ENCODE measurements at regions not wholly inside any gene's neighbourhood (a gene's known extent, or its start where the extent isn't known, plus 50 kb on each side); places are given as distances from the start of the nearest gene placed in this dataset.

DNA sequence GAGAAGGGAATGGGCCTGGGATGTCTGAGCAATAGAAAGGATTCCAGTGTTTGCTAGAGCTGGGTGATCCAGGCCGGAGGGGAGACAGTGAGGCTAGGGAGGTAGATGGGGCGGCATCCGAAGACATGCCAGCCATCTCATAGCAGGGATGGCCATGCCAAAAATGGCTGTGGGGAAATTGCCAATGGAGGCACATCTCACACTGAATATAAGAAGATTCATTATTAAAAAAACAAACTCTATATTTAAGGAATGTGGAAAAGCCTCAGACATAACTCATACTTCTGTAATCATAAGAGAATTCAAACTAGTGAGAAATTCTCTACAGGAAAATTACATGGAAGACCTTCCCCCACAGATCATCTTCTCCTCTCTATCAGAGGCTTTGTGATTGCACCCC lies 289.2 kb downstream of the FGF9 start:
- H4K20me1 ChIP-seq (ENCODE audit: control insufficient read depth, extremely low read depth, insufficient read depth, low read length): no peaks in the 10 kb centered on the region
- no peaks in the 10 kb centered on the region for H3K4me1 ChIP-seq (ENCODE audit: control insufficient read depth, extremely low read depth, insufficient read depth, low read length)
- H3K27me3 ChIP-seq (ENCODE audit: control insufficient read depth, extremely low read depth, insufficient read depth, low read length): no peaks in the 10 kb centered on the region
- no peaks in the 10 kb centered on the region for H3K9me1 ChIP-seq (ENCODE audit: control insufficient read depth, extremely low read depth, insufficient read depth, low read length)
- no peak overlapping the region for H3K4me3 ChIP-seq (ENCODE audit: control insufficient read depth in 2 of 3, extremely low read depth in 1 of 3, insufficient read depth in 2 of 3, low read depth in 1 of 3, low read length in 3 of 3)
- no peak overlapping the region for H3K9ac ChIP-seq (ENCODE audit: control insufficient read depth, extremely low read depth, insufficient read depth, low read length)
- H3K79me2 ChIP-seq (ENCODE audit: control insufficient read depth, insufficient read depth, low read length): no peaks in the 10 kb centered on the region
- H3K36me3 ChIP-seq (ENCODE audit: control insufficient read depth in 2 of 2, extremely low read depth in 1 of 2, insufficient read depth in 2 of 2, low read length in 2 of 2): no peaks in the 10 kb centered on the region
- dilution Hi-C loops (cut with MboI; ENCODE audit: extremely low pct_ligation_motif_present, low sequenced_read_pairs): no loop called here
- no peak for DNase-seq (ENCODE audit: low read depth, low spot score)
- TF ChIP-seq, protein P1, sequence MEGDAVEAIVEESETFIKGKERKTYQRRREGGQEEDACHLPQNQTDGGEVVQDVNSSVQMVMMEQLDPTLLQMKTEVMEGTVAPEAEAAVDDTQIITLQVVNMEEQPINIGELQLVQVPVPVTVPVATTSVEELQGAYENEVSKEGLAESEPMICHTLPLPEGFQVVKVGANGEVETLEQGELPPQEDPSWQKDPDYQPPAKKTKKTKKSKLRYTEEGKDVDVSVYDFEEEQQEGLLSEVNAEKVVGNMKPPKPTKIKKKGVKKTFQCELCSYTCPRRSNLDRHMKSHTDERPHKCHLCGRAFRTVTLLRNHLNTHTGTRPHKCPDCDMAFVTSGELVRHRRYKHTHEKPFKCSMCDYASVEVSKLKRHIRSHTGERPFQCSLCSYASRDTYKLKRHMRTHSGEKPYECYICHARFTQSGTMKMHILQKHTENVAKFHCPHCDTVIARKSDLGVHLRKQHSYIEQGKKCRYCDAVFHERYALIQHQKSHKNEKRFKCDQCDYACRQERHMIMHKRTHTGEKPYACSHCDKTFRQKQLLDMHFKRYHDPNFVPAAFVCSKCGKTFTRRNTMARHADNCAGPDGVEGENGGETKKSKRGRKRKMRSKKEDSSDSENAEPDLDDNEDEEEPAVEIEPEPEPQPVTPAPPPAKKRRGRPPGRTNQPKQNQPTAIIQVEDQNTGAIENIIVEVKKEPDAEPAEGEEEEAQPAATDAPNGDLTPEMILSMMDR (optimal IDR thresholded peaks at IDR 0.05 in 1 of 3, IDR thresholded peaks at IDR 0.05 in 1 of 3, conservative IDR thresholded peaks at IDR 0.05 in 1 of 3; ENCODE audit: extremely low read depth in 1 of 3, insufficient read depth in 2 of 3, low read length in 3 of 3): no peak
- no peak for TF ChIP-seq EZH2 (IDR thresholded peaks at IDR 0.05; ENCODE audit: low read length)
- peaks cover 1% of the 10 kb centered on the region for H3K9me3 ChIP-seq (ENCODE audit: control insufficient read depth, low read depth, low read length)
- H3K4me2 ChIP-seq (ENCODE audit: control insufficient read depth, extremely low read depth, insufficient read depth, low read depth, low read length): no peak overlapping the region
- no peak overlapping the region for H2AFZ ChIP-seq (ENCODE audit: control insufficient read depth, low read length)
- H3K27ac ChIP-seq (ENCODE audit: control insufficient read depth, insufficient read depth, low read length): no peak overlapping the region
- FAIRE-seq: no peak

DNA sequence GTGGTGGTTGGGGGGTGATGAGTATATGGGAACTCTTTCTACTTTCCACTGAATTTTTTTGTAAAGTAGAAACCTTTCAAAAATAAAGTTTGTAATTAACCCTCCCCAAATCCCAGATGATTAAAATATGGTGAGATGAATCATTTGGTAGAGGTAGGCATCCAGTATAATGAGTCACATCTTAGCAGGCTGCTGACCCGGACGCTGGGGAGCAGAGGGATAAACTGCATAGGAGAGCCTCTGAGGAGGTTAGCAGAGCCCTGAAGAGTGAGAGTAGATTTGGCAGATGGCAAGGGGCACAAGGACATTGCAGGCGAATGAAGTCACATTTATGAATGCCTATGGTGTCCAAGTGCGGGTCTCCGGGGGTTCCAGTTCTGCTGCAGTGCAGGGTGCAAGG lies 293.8 kb downstream of the FGF9 start:
- Histone ChIP-seq H3K27me3 (ENCODE audit: control insufficient read depth, extremely low read depth, insufficient read depth, low read length) (no peaks in the 10 kb centered on the region), H3K9me1 (ENCODE audit: control insufficient read depth, extremely low read depth, insufficient read depth, low read length) (no peaks in the 10 kb centered on the region), H3K4me1 (ENCODE audit: control insufficient read depth, extremely low read depth, insufficient read depth, low read length) (no peaks in the 10 kb centered on the region), H4K20me1 (ENCODE audit: control insufficient read depth, extremely low read depth, insufficient read depth, low read length) (no peaks in the 10 kb centered on the region), H3K36me3 (ENCODE audit: control insufficient read depth in 2 of 2, extremely low read depth in 1 of 2, insufficient read depth in 2 of 2, low read length in 2 of 2) (no peaks in the 10 kb centered on the region), H3K79me2 (ENCODE audit: control insufficient read depth, insufficient read depth, low read length) (no peaks in the 10 kb centered on the region), H3K27ac (ENCODE audit: control insufficient read depth, insufficient read depth, low read length) (no peak overlapping the region), H3K9ac (ENCODE audit: control insufficient read depth, extremely low read depth, insufficient read depth, low read length) (no peak overlapping the region), H2AFZ (ENCODE audit: control insufficient read depth, low read length) (no peak overlapping the region), H3K4me2 (ENCODE audit: control insufficient read depth, extremely low read depth, insufficient read depth, low read depth, low read length) (no peak overlapping the region), H3K9me3 (ENCODE audit: control insufficient read depth, low read depth, low read length) (peaks cover 1% of the 10 kb centered on the region), H3K4me3 (ENCODE audit: control insufficient read depth in 2 of 3, extremely low read depth in 1 of 3, insufficient read depth in 2 of 3, low read depth in 1 of 3, low read length in 3 of 3) (no peak overlapping the region)
- dilution Hi-C loops (cut with MboI; ENCODE audit: extremely low pct_ligation_motif_present, low sequenced_read_pairs): no loop called here
- DNase-seq (ENCODE audit: low read depth, low spot score) (no peak), FAIRE-seq (no peak)
- TF ChIP-seq EZH2 (IDR thresholded peaks at IDR 0.05; ENCODE audit: low read length): no peak
- TF ChIP-seq, protein P1 (optimal IDR thresholded peaks at IDR 0.05 in 1 of 3, IDR thresholded peaks at IDR 0.05 in 1 of 3, conservative IDR thresholded peaks at IDR 0.05 in 1 of 3; ENCODE audit: extremely low read depth in 1 of 3, insufficient read depth in 2 of 3, low read length in 3 of 3): no peak

Measured in keratinocyte (primary cell).